DOHH2 (cell line): ENCODE measurements at regions not wholly inside any gene's neighbourhood (a gene's known extent, or its start where the extent isn't known, plus 50 kb on each side); places are given as distances from the start of the nearest gene placed in this dataset.

Source experiments
- H3F3A ChIP-seq: fragments of 200-600 bp; sonication (generic), shearing (Covaris generic); 2 replicates; pipeline ENCODE4 v1.6.0; 2016; ENCODE audit warnings: antibody characterized with exemption, mild to moderate bottlenecking; ENCODE audit not compliant: control insufficient read depth, insufficient read depth
- H3K27ac ChIP-seq: fragments of 200-600 bp; sonication (generic); 2 replicates; pipeline ENCODE4 v1.5.1; 2014; ENCODE audit warnings: low read depth, mild to moderate bottlenecking, low read length, moderate library complexity
- H3K27me3 ChIP-seq: fragments of 200-600 bp; sonication (generic); 2 replicates; pipeline ENCODE4 v1.6.1; 2014; ENCODE audit warnings: mild to moderate bottlenecking, low read length, mixed read lengths; ENCODE audit not compliant: control insufficient read depth
- H3K36me3 ChIP-seq: fragments of 200-600 bp; sonication (generic); 2 replicates; pipeline ENCODE4 v1.6.1; 2014; ENCODE audit warnings: mild to moderate bottlenecking, low read length, moderate library complexity, mixed read lengths; ENCODE audit not compliant: control insufficient read depth
- H3K4me1 ChIP-seq: fragments of 200-600 bp; sonication (generic); 2 replicates; pipeline ENCODE4 v1.6.1; 2014; ENCODE audit warnings: mild to moderate bottlenecking, low read length, mixed read lengths; ENCODE audit not compliant: control insufficient read depth
- H3K4me2 ChIP-seq: fragments of 200-600 bp; sonication (generic); 2 replicates; pipeline ENCODE4 v1.6.0; 2014; ENCODE audit warnings: mild to moderate bottlenecking, low read length, moderate library complexity
- H3K4me3 ChIP-seq: fragments of 200-600 bp; sonication (generic); 2 replicates; pipeline ENCODE4 v1.5.1; 2014; ENCODE audit warnings: mild to moderate bottlenecking, low read length, mixed read lengths
- H3K79me2 ChIP-seq: fragments of 200-600 bp; sonication (generic); 2 replicates; pipeline ENCODE4 v1.6.1; 2014; ENCODE audit warnings: mild to moderate bottlenecking, low read length, mixed read lengths; ENCODE audit not compliant: control insufficient read depth
- H3K9me2 ChIP-seq: fragments of 200-600 bp; sonication (generic); replicated peaks from 2 replicates; pipeline ENCODE4 v1.6.1; 2014; ENCODE audit warnings: mild to moderate bottlenecking, low read length, mixed read lengths; ENCODE audit not compliant: control insufficient read depth
- H3K9me3 ChIP-seq: fragments of 200-600 bp; sonication (generic); 2 replicates; pipeline ENCODE4 v1.6.1; 2014; ENCODE audit warnings: antibody characterized with exemption, low read length, mixed read lengths; ENCODE audit not compliant: control insufficient read depth, insufficient read depth
- H4K20me1 ChIP-seq: fragments of 200-600 bp; sonication (generic); 2 replicates; pipeline ENCODE4 v1.6.0; 2014; ENCODE audit warnings: low read depth, mild to moderate bottlenecking, antibody characterized with exemption, low read length, moderate library complexity; ENCODE audit not compliant: control insufficient read depth, insufficient read depth
- EZH2phosphoT487 ChIP-seq: fragments of 200-600 bp; sonication (generic); IDR thresholded peaks from 2 replicates; pipeline ENCODE4 v1.6.1; 2017; ENCODE audit warnings: borderline replicate concordance, mild to moderate bottlenecking, antibody characterized with exemption, low read length, moderate library complexity, mixed read lengths
- TF ChIP-seq, protein P1 (sequence below): fragments of 200-600 bp; sonication (generic); IDR thresholded peaks from one replicate; pipeline ENCODE4 v1.5.1; 2014; ENCODE audit warnings: antibody characterized with exemption, mild to moderate bottlenecking, low read depth, low read length; ENCODE audit not compliant: poor library complexity, severe bottlenecking

DNA sequence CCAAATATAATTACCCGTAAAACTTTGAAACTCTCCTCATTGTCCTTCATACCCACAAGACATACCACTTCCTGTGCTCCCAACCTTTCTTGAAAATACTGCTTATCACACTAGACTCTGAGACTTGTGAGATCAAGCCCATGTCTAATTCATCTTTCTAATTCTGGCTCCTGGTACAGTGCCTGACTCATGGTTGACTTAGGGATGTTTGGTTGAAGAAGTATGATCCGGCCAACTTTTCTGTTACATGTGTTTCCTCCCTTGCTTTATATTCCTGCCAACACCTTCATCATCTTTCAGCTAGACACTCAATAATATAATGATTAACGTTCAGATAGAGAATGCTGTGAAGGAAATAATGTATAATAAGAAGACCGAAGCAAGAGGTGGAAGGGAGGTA lies 58.2 kb downstream of the MEX3B start:
- no peak overlapping the region for H3K27ac ChIP-seq
- H3K9me2 ChIP-seq = no peaks in the 10 kb centered on the region
- no peaks in the 10 kb centered on the region for H3F3A ChIP-seq
- H3K9me3 ChIP-seq = 0 out of 2 replicates have a peak, but pooled peaks cover 7% of the 10 kb centered on the region
- H3K4me2 ChIP-seq = no peak overlapping the region
- no peaks in the 10 kb centered on the region for H3K27me3 ChIP-seq
- no peaks in the 10 kb centered on the region for H3K36me3 ChIP-seq
- H4K20me1 ChIP-seq = no peaks in the 10 kb centered on the region
- TF ChIP-seq, protein P1, sequence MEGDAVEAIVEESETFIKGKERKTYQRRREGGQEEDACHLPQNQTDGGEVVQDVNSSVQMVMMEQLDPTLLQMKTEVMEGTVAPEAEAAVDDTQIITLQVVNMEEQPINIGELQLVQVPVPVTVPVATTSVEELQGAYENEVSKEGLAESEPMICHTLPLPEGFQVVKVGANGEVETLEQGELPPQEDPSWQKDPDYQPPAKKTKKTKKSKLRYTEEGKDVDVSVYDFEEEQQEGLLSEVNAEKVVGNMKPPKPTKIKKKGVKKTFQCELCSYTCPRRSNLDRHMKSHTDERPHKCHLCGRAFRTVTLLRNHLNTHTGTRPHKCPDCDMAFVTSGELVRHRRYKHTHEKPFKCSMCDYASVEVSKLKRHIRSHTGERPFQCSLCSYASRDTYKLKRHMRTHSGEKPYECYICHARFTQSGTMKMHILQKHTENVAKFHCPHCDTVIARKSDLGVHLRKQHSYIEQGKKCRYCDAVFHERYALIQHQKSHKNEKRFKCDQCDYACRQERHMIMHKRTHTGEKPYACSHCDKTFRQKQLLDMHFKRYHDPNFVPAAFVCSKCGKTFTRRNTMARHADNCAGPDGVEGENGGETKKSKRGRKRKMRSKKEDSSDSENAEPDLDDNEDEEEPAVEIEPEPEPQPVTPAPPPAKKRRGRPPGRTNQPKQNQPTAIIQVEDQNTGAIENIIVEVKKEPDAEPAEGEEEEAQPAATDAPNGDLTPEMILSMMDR = no peak
- TF ChIP-seq EZH2phosphoT487 = no peak
- no peaks in the 10 kb centered on the region for H3K4me1 ChIP-seq
- H3K79me2 ChIP-seq = no peaks in the 10 kb centered on the region
- no peak overlapping the region for H3K4me3 ChIP-seq

DNA sequence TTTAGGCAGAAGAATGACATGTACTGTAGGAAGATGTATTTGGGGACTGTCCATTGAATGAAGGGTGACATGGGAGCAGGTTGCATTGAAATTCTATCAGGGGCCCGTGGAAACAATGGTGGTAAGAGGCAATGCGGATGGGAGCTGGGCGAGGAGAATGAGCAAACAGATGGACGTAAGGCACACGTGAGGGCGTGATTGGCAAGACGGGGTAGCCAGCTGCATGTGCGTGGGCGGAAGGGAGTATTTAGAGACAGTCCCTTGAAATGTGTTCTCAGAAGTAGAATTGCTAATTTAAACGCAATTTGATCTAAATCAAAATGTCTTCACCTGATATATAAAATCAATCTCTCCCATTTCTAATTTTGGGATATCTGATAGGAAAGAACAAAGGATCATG lies 62.3 kb downstream of the MEX3B start:
- Histone ChIP-seq H3K27ac (no peak overlapping the region), H4K20me1 (no peaks in the 10 kb centered on the region)
- TF ChIP-seq, protein P1 = no peak
- TF ChIP-seq EZH2phosphoT487 = no peak

DNA sequence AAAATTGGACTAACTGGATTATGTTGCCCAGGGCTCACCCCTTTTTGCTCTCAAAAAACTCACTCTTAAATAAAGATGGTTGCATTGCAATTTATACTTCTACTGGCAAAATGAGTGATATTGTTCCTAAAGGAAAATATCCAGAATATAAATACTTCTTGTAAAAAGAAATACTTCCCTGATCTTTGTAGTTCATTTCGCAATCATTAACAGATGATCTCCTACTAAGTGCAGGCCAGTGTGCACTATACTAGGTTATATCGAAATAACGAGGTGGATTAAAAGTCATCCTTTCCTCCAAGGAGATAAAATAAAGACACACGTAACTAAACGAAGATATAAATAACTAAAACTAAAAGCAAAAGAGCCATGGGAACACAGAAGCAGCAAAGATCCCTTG lies 63.0 kb downstream of the MEX3B start:
- no peaks in the 10 kb centered on the region for H3K9me3 ChIP-seq

More for the DNA sequence above, 62.3 kb downstream of the MEX3B start:
- Histone ChIP-seq H3K4me3 (no peak overlapping the region), H3K4me1 (no peaks in the 10 kb centered on the region), H3K36me3 (no peaks in the 10 kb centered on the region), H3K27me3 (no peaks in the 10 kb centered on the region), H3K4me2 (no peak overlapping the region), H3F3A (no peaks in the 10 kb centered on the region), H3K9me3 (no peaks in the 10 kb centered on the region), H3K79me2 (no peaks in the 10 kb centered on the region), H3K9me2 (no peaks in the 10 kb centered on the region)

More for the DNA sequence above, 63.0 kb downstream of the MEX3B start:
- H3K4me1 ChIP-seq = no peaks in the 10 kb centered on the region
- no peaks in the 10 kb centered on the region for H3F3A ChIP-seq
- H3K9me2 ChIP-seq = no peaks in the 10 kb centered on the region
- no peaks in the 10 kb centered on the region for H3K79me2 ChIP-seq
- no peaks in the 10 kb centered on the region for H3K36me3 ChIP-seq
- H3K4me3 ChIP-seq = no peak overlapping the region
- no peaks in the 10 kb centered on the region for H4K20me1 ChIP-seq
- no peak overlapping the region for H3K4me2 ChIP-seq
- no peaks in the 10 kb centered on the region for H3K27me3 ChIP-seq
- no peak overlapping the region for H3K27ac ChIP-seq
- TF ChIP-seq EZH2phosphoT487 = no peak
- TF ChIP-seq, protein P1 = no peak
